Panc1 (cell line): ENCODE measurements at regions not wholly inside any gene's neighbourhood (a gene's known extent, or its start where the extent isn't known, plus 50 kb on each side); places are given as distances from the start of the nearest gene placed in this dataset.
A peak's percentile ranks its signal among the peaks of the same experiment; 100 is the strongest.

Experiments used
- ATAC-seq: fragments of 200-7000 bp; cut with Tn5 transposase; 2 replicates; pipeline ENCODE4 v1.9.1; 2020; ENCODE audit warnings: mild to moderate bottlenecking, moderate library complexity
- BruUV-seq: library from RNA; stranded (reverse); fragments of 400-500 nt; replicated peaks from 2 replicates; lab custom pipeline; 2021; lab: Mats Ljungman, UMichigan
- CTCF ChIA-PET: fragments of 300-600 bp; sonication (Branson Sonifier 250); formaldehyde crosslinking; loops from one replicate; lab custom pipeline; 2022; ENCODE audit warnings: antibody characterized with exemption; lab: Charles Lee
- POLR2A ChIA-PET: fragments of 300-600 bp; sonication (Branson Sonifier 250); formaldehyde crosslinking; loops from one replicate; lab custom pipeline; 2022; ENCODE audit warnings: antibody characterized with exemption; lab: Charles Lee
- DNase-seq: peaks from one replicate; pipeline ENCODE4 v3.0.0-alpha.2; 2010; ENCODE audit warnings: low read depth, low spot score
- H3K27ac ChIP-seq: 2 replicates; pipeline ENCODE4 v1.5.1; 2011; ENCODE audit warnings: mild to moderate bottlenecking, low read length, inconsistent platforms
- H3K27me3 ChIP-seq: fragments of 200-500 bp; sonication (Bioruptor generic); 2 replicates; pipeline ENCODE4 v1.6.0; 2014; ENCODE audit warnings: low read length, inconsistent platforms; ENCODE audit not compliant: control insufficient read depth, insufficient read depth
- H3K36me3 ChIP-seq: fragments of 200-500 bp; sonication (Bioruptor generic); 2 replicates; pipeline ENCODE4 v1.5.1; 2014; ENCODE audit warnings: inconsistent platforms, mild to moderate bottlenecking, low read length, moderate library complexity; ENCODE audit not compliant: control insufficient read depth, insufficient read depth
- H3K4me1 ChIP-seq: 2 replicates; pipeline ENCODE4 v1.5.1; 2011; ENCODE audit warnings: inconsistent platforms, mild to moderate bottlenecking, low read length, moderate library complexity; ENCODE audit not compliant: control insufficient read depth, insufficient read depth
- H3K4me3 ChIP-seq, 2 experiments: 2 replicates each; pipeline ENCODE4 v1.5.1; 2011 to 2012; ENCODE audit warnings: low read depth in 2 of 2, low read length in 2 of 2, mild to moderate bottlenecking in 2 of 2, inconsistent platforms in 1 of 2, moderate library complexity in 1 of 2
- H3K9me3 ChIP-seq: fragments of 200-500 bp; sonication (Bioruptor generic); 2 replicates; pipeline ENCODE4 v1.5.1; 2014; ENCODE audit warnings: low read depth, mild to moderate bottlenecking, inconsistent platforms, low read length, moderate library complexity; ENCODE audit not compliant: control insufficient read depth, insufficient read depth
- TCF7L2 ChIP-seq: IDR thresholded peaks from 2 replicates; pipeline ENCODE4 v1.6.1; 2011; ENCODE audit warnings: mild to moderate bottlenecking, low read depth, low read length, inconsistent platforms
- in situ Hi-C: cut with HindIII; loops from 2 replicates; pipeline ENCODE4 v1.10.0; 2016; ENCODE audit warnings: low sequenced_read_pairs, low pct_unique_long_range_greater_than_20kb
- intact Hi-C: fragments of 100-400 bp; cut with micrococcal nuclease; formaldehyde crosslinking; loops from one replicate; pipeline ENCODE4 v1.10.0; 2022; ENCODE audit not compliant: unreplicated experiment

GRCh38 chr9:22395687-22396141 is 50.9 kb upstream of the DMRTA1 start:
- in situ Hi-C loops (no loop called here), intact Hi-C loops (no loop called here)
- POLR2A ChIA-PET: interaction anchor here (0.6 kb wide), 1 partner anchor 845 kb away, joined by 4 read pairs; no protein-coding TSS in a partner anchor
- Histone ChIP-seq H3K36me3 (no peaks in the 10 kb centered on the region), H3K27ac (0 out of 2 replicates have a peak overlapping the region, but pooled peaks have one; percentile 24), H3K9me3 (no peaks in the 10 kb centered on the region), H3K27me3 (no peaks in the 10 kb centered on the region), H3K4me3 (no peak overlapping the region), H3K4me1 (peaks cover 12% of the 10 kb centered on the region; the same call in 1 of the 2 replicates)
- DNase-seq (peak; percentile 66), ATAC-seq (peak; percentile 85)
- BruUV-seq: no TSS peak
- CTCF ChIA-PET: no interaction called here
- no peak for TF ChIP-seq TCF7L2
